ENCODE measurements at regions not wholly inside any gene's neighbourhood (a gene's known extent, or its start where the extent isn't known, plus 50 kb on each side); places are given as distances from the start of the nearest gene placed in this dataset.

- CTCF ChIA-PET = no interaction called here
- no peak overlapping the region for H3K27ac ChIP-seq (ENCODE audit: low read depth, low read length)
- no peak for DNase-seq (ENCODE audit: low read depth, low spot score)
- H3K9me3 ChIP-seq (ENCODE audit: control insufficient read depth, insufficient read depth, low read length) = no peaks in the 10 kb centered on the region
- POLR2A ChIA-PET = interaction anchor here (0.6 kb wide), 1 partner anchor 283 kb away, joined by 3 read pairs; no protein-coding TSS in a partner anchor
- H3K4me3 ChIP-seq (ENCODE audit: low read depth, low read length) = no peak overlapping the region
- TF ChIP-seq, protein P1, sequence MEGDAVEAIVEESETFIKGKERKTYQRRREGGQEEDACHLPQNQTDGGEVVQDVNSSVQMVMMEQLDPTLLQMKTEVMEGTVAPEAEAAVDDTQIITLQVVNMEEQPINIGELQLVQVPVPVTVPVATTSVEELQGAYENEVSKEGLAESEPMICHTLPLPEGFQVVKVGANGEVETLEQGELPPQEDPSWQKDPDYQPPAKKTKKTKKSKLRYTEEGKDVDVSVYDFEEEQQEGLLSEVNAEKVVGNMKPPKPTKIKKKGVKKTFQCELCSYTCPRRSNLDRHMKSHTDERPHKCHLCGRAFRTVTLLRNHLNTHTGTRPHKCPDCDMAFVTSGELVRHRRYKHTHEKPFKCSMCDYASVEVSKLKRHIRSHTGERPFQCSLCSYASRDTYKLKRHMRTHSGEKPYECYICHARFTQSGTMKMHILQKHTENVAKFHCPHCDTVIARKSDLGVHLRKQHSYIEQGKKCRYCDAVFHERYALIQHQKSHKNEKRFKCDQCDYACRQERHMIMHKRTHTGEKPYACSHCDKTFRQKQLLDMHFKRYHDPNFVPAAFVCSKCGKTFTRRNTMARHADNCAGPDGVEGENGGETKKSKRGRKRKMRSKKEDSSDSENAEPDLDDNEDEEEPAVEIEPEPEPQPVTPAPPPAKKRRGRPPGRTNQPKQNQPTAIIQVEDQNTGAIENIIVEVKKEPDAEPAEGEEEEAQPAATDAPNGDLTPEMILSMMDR (IDR thresholded peaks at IDR 0.05; ENCODE audit: low read depth, low read length) = no peak
- no peaks in the 10 kb centered on the region for H3K27me3 ChIP-seq (ENCODE audit: control insufficient read depth, insufficient read depth, low read length)
Observed at GRCh38 chrY:19351616-19352015, 392.9 kb downstream of the KDM5D start.

- no peak overlapping the region for H3K4me3 ChIP-seq (ENCODE audit: low read depth, low read length)
- CTCF ChIA-PET = no interaction called here
Observed at GRCh38 chrY:19321701-19322100, 422.8 kb downstream of the KDM5D start.

GRCh38 chrY:19319135-19319534 lies 425.4 kb downstream of the KDM5D start:
- TF ChIP-seq, protein P1 (IDR thresholded peaks at IDR 0.05; ENCODE audit: low read depth, low read length) = no peak
- Histone ChIP-seq H3K9me3 (ENCODE audit: control insufficient read depth, insufficient read depth, low read length) (no peaks in the 10 kb centered on the region), H3K4me3 (ENCODE audit: low read depth, low read length) (no peak overlapping the region), H3K27me3 (ENCODE audit: control insufficient read depth, insufficient read depth, low read length) (no peaks in the 10 kb centered on the region), H3K27ac (ENCODE audit: low read depth, low read length) (no peak overlapping the region)
- ChIA-PET CTCF (no interaction called here), POLR2A (no interaction called here)
- DNase-seq (ENCODE audit: low read depth, low spot score) = no peak

More at GRCh38 chrY:19321701-19322100, 422.8 kb downstream of the KDM5D start:
- Histone ChIP-seq H3K27me3 (ENCODE audit: control insufficient read depth, insufficient read depth, low read length) (no peaks in the 10 kb centered on the region), H3K9me3 (ENCODE audit: control insufficient read depth, insufficient read depth, low read length) (no peaks in the 10 kb centered on the region), H3K27ac (ENCODE audit: low read depth, low read length) (no peak overlapping the region)
- DNase-seq (ENCODE audit: low read depth, low spot score) = no peak
- TF ChIP-seq, protein P1 (IDR thresholded peaks at IDR 0.05; ENCODE audit: low read depth, low read length) = no peak
- POLR2A ChIA-PET = no interaction called here

- Histone ChIP-seq H3K9me3 (ENCODE audit: control insufficient read depth, insufficient read depth, low read length) (no peaks in the 10 kb centered on the region), H3K4me3 (ENCODE audit: low read depth, low read length) (no peak overlapping the region), H3K27ac (ENCODE audit: low read depth, low read length) (no peak overlapping the region), H3K27me3 (ENCODE audit: control insufficient read depth, insufficient read depth, low read length) (no peaks in the 10 kb centered on the region)
- CTCF ChIA-PET = no interaction called here
- POLR2A ChIA-PET = no interaction called here
- DNase-seq (ENCODE audit: low read depth, low spot score) = no peak
- TF ChIP-seq, protein P1 (IDR thresholded peaks at IDR 0.05; ENCODE audit: low read depth, low read length) = no peak
Observed at GRCh38 chrY:19317271-19317987, 427.1 kb downstream of the KDM5D start.

DNA sequence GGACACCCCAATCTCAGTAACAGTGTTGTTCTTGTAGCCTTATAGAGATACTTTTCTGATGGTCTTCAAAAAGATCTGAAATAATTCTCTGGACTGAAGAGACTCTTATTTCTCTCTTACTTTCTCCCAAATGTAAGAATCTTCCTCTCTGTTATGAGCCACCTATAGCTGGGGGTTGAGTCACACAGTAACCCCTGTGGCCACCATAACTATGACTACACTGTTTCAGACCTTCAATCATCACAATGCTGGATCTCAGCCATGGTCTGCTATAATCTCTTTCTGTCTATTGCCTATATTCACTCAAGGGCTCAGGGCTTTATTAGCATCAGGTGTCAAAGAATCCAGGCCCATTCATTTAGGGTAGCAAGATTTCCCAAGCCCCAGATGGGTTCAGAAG lies 436.9 kb downstream of the KDM5D start:
- TF ChIP-seq, protein P1 (IDR thresholded peaks at IDR 0.05; ENCODE audit: low read depth, low read length) = no peak
- Histone ChIP-seq H3K27me3 (ENCODE audit: control insufficient read depth, insufficient read depth, low read length) (no peaks in the 10 kb centered on the region), H3K9me3 (ENCODE audit: control insufficient read depth, insufficient read depth, low read length) (no peaks in the 10 kb centered on the region), H3K27ac (ENCODE audit: low read depth, low read length) (no peak overlapping the region), H3K4me3 (ENCODE audit: low read depth, low read length) (no peak overlapping the region)
- ChIA-PET CTCF (no interaction called here), POLR2A (no interaction called here)
- no peak for DNase-seq (ENCODE audit: low read depth, low spot score)

Measured in AG04450 (cell line).